Gastrocnemius medialis (tissue), 4 donors: ENCODE measurements at regions not wholly inside any gene's neighbourhood (a gene's known extent, or its start where the extent isn't known, plus 50 kb on each side); places are given as distances from the start of the nearest gene placed in this dataset.

Experiments used
- POLR2A ChIP-seq, 2 donors: fragments of 450-650 bp; IDR thresholded peaks; one replicate each; pipeline ENCODE4 v1.6.1; 2017; ENCODE audit warnings: antibody characterized with exemption in 2 of 2, mild to moderate bottlenecking in 2 of 2, moderate library complexity in 2 of 2
- TF ChIP-seq, protein P1 (sequence below), 5 experiments: fragments of 450-650 bp in 3 of 5; fragments of 200-600 bp in 2 of 5; sonication (generic) in 2 of 5; IDR thresholded peaks in 4 of 5; conservative IDR thresholded peaks in 1 of 5; 1 replicate in 4 of 5; 2 replicates in 1 of 5; pipeline ENCODE4 v1.5.1; 2016 to 2019; ENCODE audit warnings: antibody characterized with exemption in 5 of 5, mild to moderate bottlenecking in 3 of 5, moderate library complexity in 3 of 5

DNA sequence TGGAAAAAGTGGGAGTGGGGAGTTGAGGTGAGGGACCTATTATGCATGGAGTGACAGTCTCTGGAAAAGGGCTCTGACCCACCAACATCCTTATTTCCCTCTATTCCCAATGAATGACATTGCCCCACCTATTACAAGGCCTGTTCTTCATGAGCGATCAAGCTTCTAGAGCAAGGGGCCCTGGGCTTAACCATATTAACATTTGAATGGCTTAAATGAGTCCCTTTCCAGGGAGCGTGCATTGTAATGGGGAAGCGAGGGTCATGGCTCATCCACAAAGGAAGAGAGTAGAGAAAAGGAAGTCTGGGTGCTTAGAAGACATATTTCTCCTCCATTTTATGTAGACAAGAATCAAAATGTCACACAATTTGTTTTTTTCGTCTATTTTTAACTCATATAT lies 255.5 kb downstream of the CAAP1 start:
- TF ChIP-seq, protein P1, sequence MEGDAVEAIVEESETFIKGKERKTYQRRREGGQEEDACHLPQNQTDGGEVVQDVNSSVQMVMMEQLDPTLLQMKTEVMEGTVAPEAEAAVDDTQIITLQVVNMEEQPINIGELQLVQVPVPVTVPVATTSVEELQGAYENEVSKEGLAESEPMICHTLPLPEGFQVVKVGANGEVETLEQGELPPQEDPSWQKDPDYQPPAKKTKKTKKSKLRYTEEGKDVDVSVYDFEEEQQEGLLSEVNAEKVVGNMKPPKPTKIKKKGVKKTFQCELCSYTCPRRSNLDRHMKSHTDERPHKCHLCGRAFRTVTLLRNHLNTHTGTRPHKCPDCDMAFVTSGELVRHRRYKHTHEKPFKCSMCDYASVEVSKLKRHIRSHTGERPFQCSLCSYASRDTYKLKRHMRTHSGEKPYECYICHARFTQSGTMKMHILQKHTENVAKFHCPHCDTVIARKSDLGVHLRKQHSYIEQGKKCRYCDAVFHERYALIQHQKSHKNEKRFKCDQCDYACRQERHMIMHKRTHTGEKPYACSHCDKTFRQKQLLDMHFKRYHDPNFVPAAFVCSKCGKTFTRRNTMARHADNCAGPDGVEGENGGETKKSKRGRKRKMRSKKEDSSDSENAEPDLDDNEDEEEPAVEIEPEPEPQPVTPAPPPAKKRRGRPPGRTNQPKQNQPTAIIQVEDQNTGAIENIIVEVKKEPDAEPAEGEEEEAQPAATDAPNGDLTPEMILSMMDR (IDR thresholded peaks at IDR 0.05 in 4 of 5, conservative IDR thresholded peaks at IDR 0.05 in 1 of 5): no peak
- TF ChIP-seq POLR2A (IDR thresholded peaks at IDR 0.05): no peak
